GM12878 (cell line): ENCODE measurements at regions not wholly inside any gene's neighbourhood (a gene's known extent, or its start where the extent isn't known, plus 50 kb on each side); places are given as distances from the start of the nearest gene placed in this dataset.

Source experiments
- ATF2 ChIP-seq: IDR thresholded peaks from 2 replicates; pipeline ENCODE4 v1.6.1; 2012; ENCODE audit warnings: low read length, inconsistent platforms
- CEBPZ ChIP-seq: fragments of 150-350 bp; IDR thresholded peaks from 2 replicates; pipeline ENCODE4 v1.6.1; 2016; ENCODE audit warnings: low read depth, low read length
- CUX1 ChIP-seq: IDR thresholded peaks from 2 replicates; pipeline ENCODE4 v1.6.1; 2012; ENCODE audit warnings: improper control_type of control experiment, low read depth, low read length; ENCODE audit not compliant: insufficient replicate concordance
- LARP7 ChIP-seq: fragments of 450-650 bp; IDR thresholded peaks from 2 replicates; pipeline ENCODE4 v1.6.1; 2017; ENCODE audit warnings: mild to moderate bottlenecking
- NFYA ChIP-seq: IDR thresholded peaks from 2 replicates; pipeline ENCODE4 v1.6.1; 2011; ENCODE audit warnings: low read depth, mild to moderate bottlenecking, low read length, improper control_type of control experiment, borderline replicate concordance
- POLR2AphosphoS2 ChIP-seq: IDR thresholded peaks from 2 replicates; pipeline ENCODE4 v1.6.1; 2011; ENCODE audit warnings: low read depth, mild to moderate bottlenecking, low read length, improper control_type of control experiment, moderate library complexity
- POU2F2 ChIP-seq: IDR thresholded peaks from 3 replicates; pipeline ENCODE4 v1.6.1; 2011; ENCODE audit warnings: low read depth, mild to moderate bottlenecking, low read length, borderline replicate concordance
- ZBTB40 ChIP-seq: fragments of 450-650 bp; IDR thresholded peaks from 2 replicates; pipeline ENCODE4 v1.6.1; 2016; ENCODE audit warnings: mild to moderate bottlenecking, moderate library complexity, borderline replicate concordance
- ZSCAN29 ChIP-seq: fragments of 450-650 bp; IDR thresholded peaks from 2 replicates; pipeline ENCODE4 v1.6.1; 2017; ENCODE audit warnings: mild to moderate bottlenecking, moderate library complexity
- TF ChIP-seq, protein P1 (sequence below): IDR thresholded peaks from 2 replicates; pipeline ENCODE4 v1.6.1; 2011; ENCODE audit warnings: low read depth, low read length, improper control_type of control experiment, borderline replicate concordance

- TF ChIP-seq ZBTB40 (no peak), LARP7 (peak; percentile 22; the same call in 1 of the 2 replicates), CUX1 (no peak), ATF2 (no peak), ZSCAN29 (no peak), POU2F2 (no peak), POLR2AphosphoS2 (no peak), CEBPZ (no peak), NFYA (no peak)
- TF ChIP-seq, protein P1, sequence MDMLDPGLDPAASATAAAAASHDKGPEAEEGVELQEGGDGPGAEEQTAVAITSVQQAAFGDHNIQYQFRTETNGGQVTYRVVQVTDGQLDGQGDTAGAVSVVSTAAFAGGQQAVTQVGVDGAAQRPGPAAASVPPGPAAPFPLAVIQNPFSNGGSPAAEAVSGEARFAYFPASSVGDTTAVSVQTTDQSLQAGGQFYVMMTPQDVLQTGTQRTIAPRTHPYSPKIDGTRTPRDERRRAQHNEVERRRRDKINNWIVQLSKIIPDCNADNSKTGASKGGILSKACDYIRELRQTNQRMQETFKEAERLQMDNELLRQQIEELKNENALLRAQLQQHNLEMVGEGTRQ, result no peak
Measured at GRCh38 chr12:107912421-107913004, 138.0 kb downstream of the ASCL4 start (continued).
